ENCODE measurements at regions not wholly inside any gene's neighbourhood (a gene's known extent, or its start where the extent isn't known, plus 50 kb on each side); places are given as distances from the start of the nearest gene placed in this dataset.

- TF ChIP-seq ZNF324 (tag by site-specific recombination; IDR thresholded peaks at IDR 0.05): no peak
- TF ChIP-seq BCL11A (tag by site-specific recombination; IDR thresholded peaks at IDR 0.05; ENCODE audit: low read depth): no peak
- TF ChIP-seq ZNF426 (tag by site-specific recombination; IDR thresholded peaks at IDR 0.05): no peak
- no peak for TF ChIP-seq SP2 (tag by site-specific recombination; IDR thresholded peaks at IDR 0.05)
- TF ChIP-seq ZNF416 (tag by site-specific recombination; IDR thresholded peaks at IDR 0.05): no peak
- no peak for TF ChIP-seq AEBP2 (tag by site-specific recombination; IDR thresholded peaks at IDR 0.05; ENCODE audit: borderline replicate concordance)
- no peak for TF ChIP-seq TCF7L2 (IDR thresholded peaks at IDR 0.05; ENCODE audit: borderline replicate concordance, low read depth, low read length)
- TF ChIP-seq ZNF292 (tag by site-specific recombination; IDR thresholded peaks at IDR 0.05; ENCODE audit: borderline replicate concordance, low read depth): no peak
- TF ChIP-seq ZNF580 (tag by site-specific recombination; IDR thresholded peaks at IDR 0.05): no peak
- no peak for TF ChIP-seq ZNF10 (tag by site-specific recombination; IDR thresholded peaks at IDR 0.05)
- no peak for TF ChIP-seq ZNF792 (tag by site-specific recombination; IDR thresholded peaks at IDR 0.05)
- H3K36me3 ChIP-seq (ENCODE audit: control insufficient read depth in 2 of 2, insufficient read depth in 1 of 2, low read length in 2 of 2): no peaks in the 10 kb centered on the region
- H3K9me3 ChIP-seq (ENCODE audit: control insufficient read depth, insufficient read depth, low read depth, low read length): no peaks in the 10 kb centered on the region
- H3K4me3 ChIP-seq (ENCODE audit: low read depth, low read length): no peak overlapping the region
- POLR2A ChIA-PET: no interaction called here
- CTCF ChIA-PET: interaction anchor here (0.7 kb wide), 1 partner anchor 9 kb away, joined by 3 read pairs; no protein-coding TSS in a partner anchor
- H3K27ac ChIP-seq (ENCODE audit: extremely low read depth, low read depth, low read length): no peak overlapping the region
- 0 out of 2 replicates have a peak, but pooled peaks cover 5% of the 10 kb centered on the region for H3K4me1 ChIP-seq (ENCODE audit: control insufficient read depth, insufficient read depth, low read length)
Measured at GRCh38 chr2:176847575-176847974, 365.0 kb upstream of the HNRNPA3 start.

- no peak overlapping the region for H3K27ac ChIP-seq (ENCODE audit: extremely low read depth, low read depth, low read length)
- H3K36me3 ChIP-seq (ENCODE audit: control insufficient read depth in 2 of 2, insufficient read depth in 1 of 2, low read length in 2 of 2): no peaks in the 10 kb centered on the region
- TF ChIP-seq ZNF133 (tag by site-specific recombination; IDR thresholded peaks at IDR 0.05) (no peak), ZNF18 (tag by site-specific recombination; IDR thresholded peaks at IDR 0.05) (no peak), ZNF670 (tag by site-specific recombination; IDR thresholded peaks at IDR 0.05; ENCODE audit: low read depth) (no peak), ZNF157 (tag by site-specific recombination; IDR thresholded peaks at IDR 0.05) (no peak)
- 0 out of 2 replicates have a peak, but pooled peaks cover 5% of the 10 kb centered on the region for H3K4me1 ChIP-seq (ENCODE audit: control insufficient read depth, insufficient read depth, low read length)
- CTCF ChIA-PET: no interaction called here
- no peak overlapping the region for H3K4me3 ChIP-seq (ENCODE audit: low read depth, low read length)
- POLR2A ChIA-PET: no interaction called here
- H3K9me3 ChIP-seq (ENCODE audit: control insufficient read depth, insufficient read depth, low read depth, low read length): no peaks in the 10 kb centered on the region
Measured at GRCh38 chr2:176848844-176849243, 363.8 kb upstream of the HNRNPA3 start.

DNA sequence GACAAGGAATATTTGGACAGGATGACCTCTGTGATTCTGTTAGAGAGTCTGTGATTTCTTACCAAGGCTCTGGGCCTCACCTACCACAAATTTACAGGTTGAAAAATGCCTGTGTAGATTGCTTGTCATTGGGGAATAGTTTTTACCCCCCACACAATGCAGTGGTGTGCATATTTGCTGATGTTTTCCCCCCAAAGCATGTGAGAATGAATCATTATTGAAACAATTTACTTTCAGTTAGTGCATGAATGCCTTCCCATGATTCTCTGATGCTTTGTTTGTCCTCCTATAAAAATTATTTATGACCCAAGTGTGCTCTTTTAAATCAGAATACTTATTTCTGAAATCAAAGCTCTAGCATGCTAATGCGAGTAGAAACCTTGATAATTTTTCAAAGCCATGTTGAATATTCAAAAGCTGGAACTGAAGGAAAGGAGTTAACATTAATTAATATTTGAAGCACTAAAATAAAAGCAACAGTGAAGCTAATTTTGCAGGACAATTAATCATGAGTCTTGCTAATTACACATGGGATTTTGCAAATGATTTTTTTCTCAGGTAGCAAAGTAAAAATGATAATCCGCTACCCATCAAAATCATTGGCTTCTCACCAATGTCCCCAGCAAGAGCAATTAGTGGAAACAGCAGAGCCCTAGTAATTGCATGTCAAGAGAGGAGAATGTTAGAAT is 361.2 kb upstream of the HNRNPA3 start:
- H3K9me3 ChIP-seq (ENCODE audit: control insufficient read depth, insufficient read depth, low read depth, low read length): no peaks in the 10 kb centered on the region
- ChIA-PET POLR2A (no interaction called here), CTCF (interaction anchor here (0.6 to 1.0 kb wide), 2 partner anchors 37 to 68 kb away, joined by 3 read pairs; no protein-coding TSS in a partner anchor)
- H3K36me3 ChIP-seq (ENCODE audit: control insufficient read depth in 2 of 2, insufficient read depth in 1 of 2, low read length in 2 of 2): no peaks in the 10 kb centered on the region
- no peak overlapping the region for H3K27ac ChIP-seq (ENCODE audit: extremely low read depth, low read depth, low read length)
- no peak overlapping the region for H3K4me3 ChIP-seq (ENCODE audit: low read depth, low read length)
- 0 out of 2 replicates have a peak, but pooled peaks cover 5% of the 10 kb centered on the region for H3K4me1 ChIP-seq (ENCODE audit: control insufficient read depth, insufficient read depth, low read length)
- no peak for TF ChIP-seq ZFP69B (tag by site-specific recombination; IDR thresholded peaks at IDR 0.05)
- TF ChIP-seq IKZF3 (tag by site-specific recombination; IDR thresholded peaks at IDR 0.05): no peak
- no peak for TF ChIP-seq ZNF16 (tag by site-specific recombination; IDR thresholded peaks at IDR 0.05; ENCODE audit: low read depth)
- TF ChIP-seq ZNF610 (tag by site-specific recombination; IDR thresholded peaks at IDR 0.05; ENCODE audit: borderline replicate concordance): no peak
- TF ChIP-seq ZNF521 (tag by site-specific recombination; IDR thresholded peaks at IDR 0.05): no peak
- TF ChIP-seq, protein P1, sequence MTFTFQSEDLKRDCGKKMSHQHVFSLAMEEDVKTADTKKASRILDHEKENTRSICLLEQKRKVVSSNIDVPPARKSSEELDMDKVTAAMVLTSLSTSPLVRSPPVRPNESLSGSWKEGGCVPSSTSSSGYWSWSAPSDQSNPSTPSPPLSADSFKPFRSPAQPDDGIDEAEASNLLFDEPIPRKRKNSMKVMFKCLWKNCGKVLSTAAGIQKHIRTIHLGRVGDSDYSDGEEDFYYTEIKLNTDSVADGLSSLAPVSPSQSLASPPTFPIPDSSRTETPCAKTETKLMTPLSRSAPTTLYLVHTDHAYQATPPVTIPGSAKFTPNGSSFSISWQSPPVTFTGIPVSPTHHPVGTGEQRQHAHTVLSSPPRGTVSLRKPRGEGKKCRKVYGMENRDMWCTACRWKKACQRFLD (tag by site-specific recombination; IDR thresholded peaks at IDR 0.05): no peak
- TF ChIP-seq ZNF585B (tag by site-specific recombination; IDR thresholded peaks at IDR 0.05): no peak
- TF ChIP-seq ZSCAN16 (tag by site-specific recombination; IDR thresholded peaks at IDR 0.05): no peak
- no peak for TF ChIP-seq ZSCAN4 (tag by site-specific recombination; IDR thresholded peaks at IDR 0.05)
- no peak for TF ChIP-seq GFI1B (tag by site-specific recombination; IDR thresholded peaks at IDR 0.05)
- TF ChIP-seq ZNF391 (tag by site-specific recombination; IDR thresholded peaks at IDR 0.05; ENCODE audit: borderline replicate concordance, low read depth): no peak
